HEK293T (cell line): ENCODE measurements at regions not wholly inside any gene's neighbourhood (a gene's known extent, or its start where the extent isn't known, plus 50 kb on each side); places are given as distances from the start of the nearest gene placed in this dataset.

ENCODE experiments used
- CTBP1 ChIP-seq: fragments of 450-650 bp; IDR thresholded peaks from 2 replicates; pipeline ENCODE4 v1.6.1; 2016; ENCODE audit warnings: borderline replicate concordance
- ELF4 ChIP-seq: fragments of 450-650 bp; IDR thresholded peaks from 2 replicates; pipeline ENCODE4 v1.6.1; 2017; ENCODE audit warnings: antibody characterized with exemption
- FOXA1 ChIP-seq: fragments of 450-650 bp; IDR thresholded peaks from 2 replicates; pipeline ENCODE4 v1.6.1; 2016; ENCODE audit warnings: mild to moderate bottlenecking
- FOXK2 ChIP-seq: fragments of 450-650 bp; IDR thresholded peaks from 2 replicates; pipeline ENCODE4 v1.6.1; 2016; ENCODE audit warnings: mild to moderate bottlenecking
- FOXM1 ChIP-seq: fragments of 450-650 bp; IDR thresholded peaks from 2 replicates; pipeline ENCODE4 v1.6.1; 2017; ENCODE audit warnings: mild to moderate bottlenecking, borderline replicate concordance
- HDGF ChIP-seq: fragments of 450-650 bp; IDR thresholded peaks from 2 replicates; pipeline ENCODE4 v1.6.1; 2017; ENCODE audit warnings: antibody characterized with exemption, borderline replicate concordance
- SP1 ChIP-seq: fragments of 450-650 bp; IDR thresholded peaks from 2 replicates; pipeline ENCODE4 v1.6.1; 2017
- ZNF384 ChIP-seq: fragments of 450-650 bp; IDR thresholded peaks from 2 replicates; pipeline ENCODE4 v1.6.1; 2016
- TF ChIP-seq, protein P1 (sequence below): fragments of 450-650 bp; IDR thresholded peaks from 2 replicates; pipeline ENCODE4 v1.6.1; 2016

DNA sequence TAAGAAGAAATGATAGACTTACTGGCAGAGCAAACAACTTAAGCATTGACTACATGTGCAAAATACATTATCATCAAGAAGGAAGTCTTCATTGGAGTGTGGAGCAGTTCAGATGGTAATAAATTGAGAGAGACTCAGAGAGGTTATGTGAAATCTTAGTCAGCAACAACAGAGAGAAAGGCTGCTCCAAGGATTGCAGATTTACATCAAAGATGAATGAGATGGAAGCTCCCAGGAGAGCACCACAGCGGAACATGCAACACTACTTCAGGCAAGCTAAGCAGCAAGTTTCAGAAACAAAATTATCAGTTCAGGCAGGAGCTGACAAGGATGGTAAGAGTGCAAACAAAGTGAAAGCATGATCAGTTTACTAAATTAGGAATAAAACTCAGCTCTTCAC, 882.3 kb downstream of the LRFN5 start:
- TF ChIP-seq SP1 (no peak), HDGF (no peak), CTBP1 (no peak), FOXM1 (no peak), ELF4 (no peak), FOXK2 (no peak), FOXA1 (no peak), ZNF384 (no peak)
- TF ChIP-seq, protein P1, sequence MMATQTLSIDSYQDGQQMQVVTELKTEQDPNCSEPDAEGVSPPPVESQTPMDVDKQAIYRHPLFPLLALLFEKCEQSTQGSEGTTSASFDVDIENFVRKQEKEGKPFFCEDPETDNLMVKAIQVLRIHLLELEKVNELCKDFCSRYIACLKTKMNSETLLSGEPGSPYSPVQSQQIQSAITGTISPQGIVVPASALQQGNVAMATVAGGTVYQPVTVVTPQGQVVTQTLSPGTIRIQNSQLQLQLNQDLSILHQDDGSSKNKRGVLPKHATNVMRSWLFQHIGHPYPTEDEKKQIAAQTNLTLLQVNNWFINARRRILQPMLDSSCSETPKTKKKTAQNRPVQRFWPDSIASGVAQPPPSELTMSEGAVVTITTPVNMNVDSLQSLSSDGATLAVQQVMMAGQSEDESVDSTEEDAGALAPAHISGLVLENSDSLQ: no peak
